ENCODE measurements at regions not wholly inside any gene's neighbourhood (a gene's known extent, or its start where the extent isn't known, plus 50 kb on each side); places are given as distances from the start of the nearest gene placed in this dataset.

GRCh38 chr18:46250084-46250811, 146.1 kb downstream of the HAUS1 start:
- no peak for TF ChIP-seq CTCF (IDR thresholded peaks at IDR 0.05; ENCODE audit: low read length)
- TF ChIP-seq EZH2 (optimal IDR thresholded peaks at IDR 0.05; ENCODE audit: low read depth, low read length) = no peak
- no peak for TF ChIP-seq EZH2phosphoT487 (IDR thresholded peaks at IDR 0.05; ENCODE audit: low read length)

Measured in MM.1S (cell line).